HL-60 (cell line): ENCODE measurements at regions not wholly inside any gene's neighbourhood (a gene's known extent, or its start where the extent isn't known, plus 50 kb on each side); places are given as distances from the start of the nearest gene placed in this dataset.

Experiments
- POLR2AphosphoS5 ChIP-seq: IDR thresholded peaks from 2 replicates; pipeline ENCODE4 v1.6.1; 2012; ENCODE audit warnings: low read depth
- SPI1 ChIP-seq: IDR thresholded peaks from 2 replicates; pipeline ENCODE4 v1.6.1; 2012; ENCODE audit warnings: low read depth, mild to moderate bottlenecking, borderline replicate concordance
- TF ChIP-seq, protein P1 (sequence below): IDR thresholded peaks from one replicate; pipeline ENCODE4 v1.5.1; 2011; ENCODE audit warnings: low read length, control low read depth, inconsistent platforms; ENCODE audit not compliant: insufficient read depth
- TF ChIP-seq, protein P2 (sequence below): IDR thresholded peaks from 2 replicates; pipeline ENCODE4 v1.6.1; 2012; ENCODE audit warnings: low read depth; ENCODE audit not compliant: insufficient replicate concordance

DNA sequence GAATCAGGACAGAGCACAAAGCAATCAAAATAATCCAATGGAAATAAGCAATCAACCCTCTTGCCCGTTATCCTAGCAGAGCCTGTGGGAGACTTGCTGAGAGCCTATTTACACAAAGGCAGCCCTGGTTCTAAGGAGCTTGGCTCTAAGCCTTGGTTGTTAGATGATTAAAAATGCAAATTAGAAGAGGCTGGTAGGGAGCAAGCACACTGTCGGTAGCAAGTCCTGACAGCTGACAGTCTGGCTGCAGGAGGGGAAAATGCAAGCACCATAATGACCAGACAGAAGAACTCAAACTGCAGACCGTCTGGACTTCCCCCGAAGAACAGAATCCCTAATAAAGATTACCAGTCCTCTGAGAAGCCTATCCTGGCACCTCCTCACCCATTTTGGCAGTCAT, 131.8 kb upstream of the CTTNBP2 start:
- TF ChIP-seq, protein P1, sequence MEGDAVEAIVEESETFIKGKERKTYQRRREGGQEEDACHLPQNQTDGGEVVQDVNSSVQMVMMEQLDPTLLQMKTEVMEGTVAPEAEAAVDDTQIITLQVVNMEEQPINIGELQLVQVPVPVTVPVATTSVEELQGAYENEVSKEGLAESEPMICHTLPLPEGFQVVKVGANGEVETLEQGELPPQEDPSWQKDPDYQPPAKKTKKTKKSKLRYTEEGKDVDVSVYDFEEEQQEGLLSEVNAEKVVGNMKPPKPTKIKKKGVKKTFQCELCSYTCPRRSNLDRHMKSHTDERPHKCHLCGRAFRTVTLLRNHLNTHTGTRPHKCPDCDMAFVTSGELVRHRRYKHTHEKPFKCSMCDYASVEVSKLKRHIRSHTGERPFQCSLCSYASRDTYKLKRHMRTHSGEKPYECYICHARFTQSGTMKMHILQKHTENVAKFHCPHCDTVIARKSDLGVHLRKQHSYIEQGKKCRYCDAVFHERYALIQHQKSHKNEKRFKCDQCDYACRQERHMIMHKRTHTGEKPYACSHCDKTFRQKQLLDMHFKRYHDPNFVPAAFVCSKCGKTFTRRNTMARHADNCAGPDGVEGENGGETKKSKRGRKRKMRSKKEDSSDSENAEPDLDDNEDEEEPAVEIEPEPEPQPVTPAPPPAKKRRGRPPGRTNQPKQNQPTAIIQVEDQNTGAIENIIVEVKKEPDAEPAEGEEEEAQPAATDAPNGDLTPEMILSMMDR = no peak
- no peak for TF ChIP-seq POLR2AphosphoS5
- TF ChIP-seq SPI1 = no peak
- TF ChIP-seq, protein P2, sequence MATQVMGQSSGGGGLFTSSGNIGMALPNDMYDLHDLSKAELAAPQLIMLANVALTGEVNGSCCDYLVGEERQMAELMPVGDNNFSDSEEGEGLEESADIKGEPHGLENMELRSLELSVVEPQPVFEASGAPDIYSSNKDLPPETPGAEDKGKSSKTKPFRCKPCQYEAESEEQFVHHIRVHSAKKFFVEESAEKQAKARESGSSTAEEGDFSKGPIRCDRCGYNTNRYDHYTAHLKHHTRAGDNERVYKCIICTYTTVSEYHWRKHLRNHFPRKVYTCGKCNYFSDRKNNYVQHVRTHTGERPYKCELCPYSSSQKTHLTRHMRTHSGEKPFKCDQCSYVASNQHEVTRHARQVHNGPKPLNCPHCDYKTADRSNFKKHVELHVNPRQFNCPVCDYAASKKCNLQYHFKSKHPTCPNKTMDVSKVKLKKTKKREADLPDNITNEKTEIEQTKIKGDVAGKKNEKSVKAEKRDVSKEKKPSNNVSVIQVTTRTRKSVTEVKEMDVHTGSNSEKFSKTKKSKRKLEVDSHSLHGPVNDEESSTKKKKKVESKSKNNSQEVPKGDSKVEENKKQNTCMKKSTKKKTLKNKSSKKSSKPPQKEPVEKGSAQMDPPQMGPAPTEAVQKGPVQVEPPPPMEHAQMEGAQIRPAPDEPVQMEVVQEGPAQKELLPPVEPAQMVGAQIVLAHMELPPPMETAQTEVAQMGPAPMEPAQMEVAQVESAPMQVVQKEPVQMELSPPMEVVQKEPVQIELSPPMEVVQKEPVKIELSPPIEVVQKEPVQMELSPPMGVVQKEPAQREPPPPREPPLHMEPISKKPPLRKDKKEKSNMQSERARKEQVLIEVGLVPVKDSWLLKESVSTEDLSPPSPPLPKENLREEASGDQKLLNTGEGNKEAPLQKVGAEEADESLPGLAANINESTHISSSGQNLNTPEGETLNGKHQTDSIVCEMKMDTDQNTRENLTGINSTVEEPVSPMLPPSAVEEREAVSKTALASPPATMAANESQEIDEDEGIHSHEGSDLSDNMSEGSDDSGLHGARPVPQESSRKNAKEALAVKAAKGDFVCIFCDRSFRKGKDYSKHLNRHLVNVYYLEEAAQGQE = no peak
